Neural cell (in vitro differentiated cells): ENCODE measurements at regions not wholly inside any gene's neighbourhood (a gene's known extent, or its start where the extent isn't known, plus 50 kb on each side); places are given as distances from the start of the nearest gene placed in this dataset.

Source experiments
- H2AFZ ChIP-seq: fragments of 200-600, 300-800 bp; sonication (generic), shearing (Covaris generic); 2 replicates; pipeline ENCODE4 v1.6.0; 2014; ENCODE audit warnings: low read depth, mild to moderate bottlenecking, antibody characterized with exemption, low read length, moderate library complexity
- H3F3A ChIP-seq: fragments of 200-600 bp; shearing (Covaris generic); 2 replicates; pipeline ENCODE4 v1.6.1; 2016; ENCODE audit warnings: mild to moderate bottlenecking, moderate library complexity, mixed read lengths, antibody characterized with exemption, low read length; ENCODE audit not compliant: insufficient read depth, poor library complexity, severe bottlenecking
- H3K27ac ChIP-seq: fragments of 200-600, 300-800 bp; sonication (generic), shearing (Covaris generic); 2 replicates; pipeline ENCODE4 v1.5.1; 2014; ENCODE audit warnings: mild to moderate bottlenecking, low read length, moderate library complexity
- H3K27me3 ChIP-seq: fragments of 300-800, 200-600 bp; sonication (generic), shearing (Covaris generic); 2 replicates; pipeline ENCODE4 v1.6.0; 2014; ENCODE audit warnings: mild to moderate bottlenecking, low read depth, low read length, moderate library complexity; ENCODE audit not compliant: insufficient read depth
- H3K36me3 ChIP-seq: fragments of 300-800, 200-600 bp; sonication (generic), shearing (Covaris generic); 2 replicates; pipeline ENCODE4 v1.5.1; 2014; ENCODE audit warnings: mild to moderate bottlenecking, antibody characterized with exemption, low read length, moderate library complexity; ENCODE audit not compliant: insufficient read depth
- H3K4me2 ChIP-seq: fragments of 300-800, 200-600 bp; sonication (generic), shearing (Covaris generic); 2 replicates; pipeline ENCODE4 v1.6.0; 2014; ENCODE audit warnings: mild to moderate bottlenecking, low read length
- H3K4me3 ChIP-seq: fragments of 300-800, 200-600 bp; sonication (generic), shearing (Covaris generic); 2 replicates; pipeline ENCODE4 v1.5.1; 2014; ENCODE audit warnings: mild to moderate bottlenecking, low read length, moderate library complexity
- H3K79me2 ChIP-seq: fragments of 200-600 bp; shearing (Covaris generic); replicated peaks from 2 replicates; pipeline ENCODE4 v1.6.0; 2014; ENCODE audit warnings: mild to moderate bottlenecking, low read length, moderate library complexity; ENCODE audit not compliant: insufficient read depth
- H3K9ac ChIP-seq: fragments of 300-800, 200-600 bp; sonication (generic), shearing (Covaris generic); 2 replicates; pipeline ENCODE4 v1.6.1; 2016; ENCODE audit warnings: mild to moderate bottlenecking, low read length, mixed read lengths
- H3K9me2 ChIP-seq: fragments of 200-600 bp; shearing (Covaris generic); 2 replicates; pipeline ENCODE4 v1.6.1; 2016; ENCODE audit warnings: mild to moderate bottlenecking, low read length, mixed read lengths; ENCODE audit not compliant: insufficient read depth
- H3K9me3 ChIP-seq: fragments of 200-600, 300-800 bp; sonication (generic), shearing (Covaris generic); 2 replicates; pipeline ENCODE4 v1.6.1; 2016; ENCODE audit warnings: mild to moderate bottlenecking, mixed run types, low read length, moderate library complexity, mixed read lengths
- H4K20me1 ChIP-seq: fragments of 200-600 bp; shearing (Covaris generic); 2 replicates; pipeline ENCODE4 v1.6.1; 2016; ENCODE audit warnings: mild to moderate bottlenecking, mixed run types; ENCODE audit not compliant: insufficient read depth
- CTCF ChIP-seq: fragments of 450-650 bp; IDR thresholded peaks from 2 replicates; pipeline ENCODE4 v1.5.1; 2014; ENCODE audit warnings: antibody characterized with exemption, mild to moderate bottlenecking, moderate library complexity; ENCODE audit not compliant: poor library complexity, severe bottlenecking
- EP300 ChIP-seq: fragments of 450-650 bp; conservative IDR thresholded peaks from 2 replicates; pipeline ENCODE4 v1.6.1; 2014; ENCODE audit warnings: antibody characterized with exemption, mild to moderate bottlenecking, moderate library complexity; ENCODE audit not compliant: poor library complexity, severe bottlenecking
- EZH2 ChIP-seq: fragments of 200-600, 300-800 bp; shearing (Covaris generic), sonication (generic); IDR thresholded peaks from 2 replicates; pipeline ENCODE4 v1.6.1; 2014; ENCODE audit warnings: antibody characterized with exemption, low read length, borderline replicate concordance, mild to moderate bottlenecking; ENCODE audit not compliant: insufficient read depth, poor library complexity, severe bottlenecking
- MXI1 ChIP-seq: fragments of 450-650 bp; conservative IDR thresholded peaks from 2 replicates; pipeline ENCODE4 v1.6.1; 2014; ENCODE audit warnings: antibody characterized with exemption, mild to moderate bottlenecking; ENCODE audit not compliant: poor library complexity, severe bottlenecking
- POLR2AphosphoS5 ChIP-seq: IDR thresholded peaks from 2 replicates; pipeline ENCODE4 v1.6.1; 2012
- RAD21 ChIP-seq: fragments of 450-650 bp; conservative IDR thresholded peaks from 2 replicates; pipeline ENCODE4 v1.6.1; 2014; ENCODE audit warnings: antibody characterized with exemption, mild to moderate bottlenecking, moderate library complexity
- REST ChIP-seq: IDR thresholded peaks from 2 replicates; pipeline ENCODE4 v1.6.1; 2012; ENCODE audit warnings: borderline replicate concordance
- SMC3 ChIP-seq: fragments of 450-650 bp; conservative IDR thresholded peaks from 2 replicates; pipeline ENCODE4 v1.6.1; 2014; ENCODE audit warnings: antibody characterized with exemption, mild to moderate bottlenecking, moderate library complexity; ENCODE audit not compliant: poor library complexity
- TAF1 ChIP-seq: IDR thresholded peaks from 2 replicates; pipeline ENCODE4 v1.6.1; 2012; ENCODE audit warnings: low read depth

GRCh38 chr10:43801626-43802025, 152.9 kb upstream of the ZNF32 start:
- Histone ChIP-seq H3K79me2 (no peaks in the 10 kb centered on the region), H4K20me1 (no peaks in the 10 kb centered on the region), H3K9me2 (no peaks in the 10 kb centered on the region), H3K9me3 (no peaks in the 10 kb centered on the region), H3K27me3 (no peaks in the 10 kb centered on the region), H3K4me2 (no peak overlapping the region), H3K27ac (no peak overlapping the region), H3K36me3 (no peaks in the 10 kb centered on the region), H3K4me3 (no peak overlapping the region), H2AFZ (no peak overlapping the region), H3K9ac (no peak overlapping the region), H3F3A (no peaks in the 10 kb centered on the region)
- TF ChIP-seq REST (no peak), EP300 (no peak), CTCF (no peak), MXI1 (no peak), TAF1 (no peak), EZH2 (no peak), RAD21 (no peak), SMC3 (no peak), POLR2AphosphoS5 (no peak)

DNA sequence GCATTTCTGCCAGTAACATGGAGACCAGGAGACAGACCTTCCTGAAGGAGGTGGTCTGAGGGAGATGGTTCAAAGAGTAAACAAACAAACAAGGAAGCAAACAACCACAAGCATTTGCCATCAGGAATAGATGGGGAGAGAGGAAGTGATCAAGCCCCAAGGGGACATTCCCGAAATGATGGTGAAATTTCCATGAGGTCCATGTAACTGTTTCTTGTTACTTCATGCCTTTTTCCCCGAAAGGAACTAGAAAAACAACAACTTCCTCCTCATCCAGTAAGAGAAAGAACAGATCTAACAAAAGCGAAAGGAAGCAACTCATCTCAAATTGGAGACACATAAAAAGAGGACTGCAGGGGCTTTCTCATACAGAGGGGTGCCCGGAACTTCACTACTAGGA, 152.5 kb upstream of the ZNF32 start:
- Histone ChIP-seq H3F3A (no peaks in the 10 kb centered on the region), H3K9ac (no peak overlapping the region), H3K27me3 (no peaks in the 10 kb centered on the region), H3K27ac (no peak overlapping the region), H3K79me2 (no peaks in the 10 kb centered on the region), H2AFZ (no peak overlapping the region), H3K4me3 (no peak overlapping the region), H3K9me3 (no peaks in the 10 kb centered on the region), H3K36me3 (no peaks in the 10 kb centered on the region), H3K9me2 (no peaks in the 10 kb centered on the region), H4K20me1 (no peaks in the 10 kb centered on the region), H3K4me2 (no peak overlapping the region)
- TF ChIP-seq RAD21, result no peak
- no peak for TF ChIP-seq EP300
- TF ChIP-seq POLR2AphosphoS5, result no peak
- TF ChIP-seq SMC3, result no peak
- no peak for TF ChIP-seq REST
- TF ChIP-seq TAF1, result no peak
- TF ChIP-seq EZH2, result no peak
- no peak for TF ChIP-seq MXI1
- TF ChIP-seq CTCF, result no peak
